GM12878 (cell line): ENCODE measurements at regions not wholly inside any gene's neighbourhood (a gene's known extent, or its start where the extent isn't known, plus 50 kb on each side); places are given as distances from the start of the nearest gene placed in this dataset.

Source experiments
- ATAC-seq: fragments of 200-7000 bp; cut with Tn5 transposase; 3 replicates; pipeline ENCODE4 v1.9.1; 2020; ENCODE audit warnings: mild to moderate bottlenecking, moderate library complexity
- BruUV-seq: library from RNA; stranded (reverse); fragments of 400-500 nt; replicated peaks from 2 replicates; lab custom pipeline; 2021; lab: Mats Ljungman, UMichigan
- CTCF ChIA-PET: fragments of 300-600 bp; sonication (Branson Sonifier 250); formaldehyde crosslinking; extraction: SDS; loops from one replicate; lab custom pipeline; 2021; ENCODE audit warnings: inconsistent platforms; lab: Yijun Ruan, JAX
- POLR2A ChIA-PET: fragments of 350-600 bp; formaldehyde crosslinking; extraction: SDS; loops from one replicate; lab custom pipeline; 2021; ENCODE audit warnings: inconsistent platforms; lab: Charles Lee
- RAD21 ChIA-PET: fragments of 300-600 bp; sonication (Branson Sonifier 250); formaldehyde crosslinking; loops from one replicate; lab custom pipeline; 2023; ENCODE audit warnings: antibody characterized with exemption; ENCODE audit not compliant: unreplicated experiment; lab: Charles Lee
- SMC1A ChIA-PET: fragments of 300-600 bp; sonication (Branson Sonifier 250); formaldehyde crosslinking; loops from one replicate; lab custom pipeline; 2023; ENCODE audit not compliant: unreplicated experiment, uncharacterized antibody; lab: Charles Lee
- DNase-seq: peaks from one replicate; pipeline ENCODE4 v3.0.0-alpha.2; 2011; ENCODE audit warnings: low read depth, low spot score
- FAIRE-seq: peaks from 3 replicates; lab custom pipeline; 2011; peaks lifted over from hg19 to GRCh38; lab: Jason Lieb, UNC
- H2AFZ ChIP-seq: 2 replicates; pipeline ENCODE4 v1.6.0; 2011; ENCODE audit warnings: low read depth, low read length, control low read depth; ENCODE audit not compliant: control insufficient read depth
- H3K27ac ChIP-seq: 2 replicates; pipeline ENCODE4 v1.5.1; 2011; ENCODE audit warnings: control low read depth; ENCODE audit not compliant: control insufficient read depth, insufficient read depth
- H3K27me3 ChIP-seq, 2 experiments: replicated peaks in 1 of 2; 2 replicates each; pipeline versions ENCODE4 v1.6.0 to v1.6.1; 2011; ENCODE audit warnings: low read length in 1 of 2; ENCODE audit not compliant: control insufficient read depth in 2 of 2, insufficient read depth in 2 of 2
- H3K36me3 ChIP-seq, 2 experiments: 2 replicates each; pipeline ENCODE4 v1.5.1; 2011; ENCODE audit warnings: low read length in 1 of 2; ENCODE audit not compliant: control insufficient read depth in 2 of 2, insufficient read depth in 2 of 2
- H3K4me1 ChIP-seq: 2 replicates; pipeline ENCODE4 v1.6.1; 2011; ENCODE audit warnings: mild to moderate bottlenecking, low read length, moderate library complexity, mixed read lengths; ENCODE audit not compliant: control insufficient read depth, insufficient read depth
- H3K4me2 ChIP-seq: 2 replicates; pipeline ENCODE4 v1.6.0; 2011; ENCODE audit warnings: control low read depth; ENCODE audit not compliant: control insufficient read depth, insufficient read depth
- H3K4me3 ChIP-seq: fragments of 200-600 bp; sonication (generic); 2 replicates; pipeline ENCODE4 v1.5.1; 2016
- H3K79me2 ChIP-seq: 2 replicates; pipeline ENCODE4 v1.6.0; 2011; ENCODE audit warnings: low read length; ENCODE audit not compliant: control insufficient read depth, insufficient read depth
- H3K9ac ChIP-seq: 2 replicates; pipeline ENCODE4 v1.8.0; 2011; ENCODE audit warnings: low read length, control low read depth, mixed read lengths; ENCODE audit not compliant: control insufficient read depth, insufficient read depth
- H3K9me3 ChIP-seq: replicated peaks from 3 replicates; pipeline ENCODE4 v1.5.1; 2011; ENCODE audit warnings: mild to moderate bottlenecking, low read length; ENCODE audit not compliant: control insufficient read depth, insufficient read depth
- H4K20me1 ChIP-seq: 2 replicates; pipeline ENCODE4 v1.6.0; 2011; ENCODE audit not compliant: control insufficient read depth, insufficient read depth
- CBX3 ChIP-seq: fragments of 200-600 bp; sonication (generic); IDR thresholded peaks from 2 replicates; pipeline ENCODE4 v1.6.1; 2016; ENCODE audit warnings: low read depth, borderline replicate concordance
- KLF5 ChIP-seq: fragments of 450-650 bp; IDR thresholded peaks from 2 replicates; pipeline ENCODE4 v1.6.1; 2014; ENCODE audit warnings: mild to moderate bottlenecking; ENCODE audit not compliant: partially characterized antibody
- LARP7 ChIP-seq: fragments of 450-650 bp; IDR thresholded peaks from 2 replicates; pipeline ENCODE4 v1.6.1; 2017; ENCODE audit warnings: mild to moderate bottlenecking
- NR2C1 ChIP-seq: fragments of 450-650 bp; IDR thresholded peaks from 2 replicates; pipeline ENCODE4 v1.6.1; 2017; ENCODE audit warnings: antibody characterized with exemption, mild to moderate bottlenecking, moderate library complexity
- POLR2AphosphoS5 ChIP-seq: IDR thresholded peaks from 2 replicates; pipeline ENCODE4 v1.6.1; 2011; ENCODE audit warnings: mild to moderate bottlenecking, low read length, inconsistent platforms
- TCF12 ChIP-seq: IDR thresholded peaks from 2 replicates; pipeline ENCODE4 v1.6.1; 2011; ENCODE audit warnings: low read depth, mild to moderate bottlenecking, low read length
- ZSCAN29 ChIP-seq: fragments of 450-650 bp; IDR thresholded peaks from 2 replicates; pipeline ENCODE4 v1.6.1; 2017; ENCODE audit warnings: mild to moderate bottlenecking, moderate library complexity
- WGBS: methylation state at CpG from one replicate; pipeline ENCODE4 v1.1.6; 2016; ENCODE audit warnings: low lambda C conversion rate; ENCODE audit not compliant: insufficient replicate concordance, insufficient coverage; ENCODE audit errors: missing lambda C conversion rate; 5-methylcytosine and 5-hydroxymethylcytosine counted together
- in situ Hi-C: fragments of 300-500 bp; cut with MboI; formaldehyde crosslinking; loops from 9 replicates; pipeline ENCODE4 v1.14.3; 2018; ENCODE audit warnings: mixed read lengths
- intact Hi-C: fragments of 100-400 bp; cut with micrococcal nuclease; formaldehyde crosslinking; loops from one replicate; pipeline ENCODE4 v1.14.2; 2022; ENCODE audit not compliant: unreplicated experiment
- TF ChIP-seq, protein P1 (sequence below): fragments of 450-650 bp; IDR thresholded peaks from 2 replicates; pipeline ENCODE4 v1.6.1; 2016; ENCODE audit warnings: mild to moderate bottlenecking

DNA sequence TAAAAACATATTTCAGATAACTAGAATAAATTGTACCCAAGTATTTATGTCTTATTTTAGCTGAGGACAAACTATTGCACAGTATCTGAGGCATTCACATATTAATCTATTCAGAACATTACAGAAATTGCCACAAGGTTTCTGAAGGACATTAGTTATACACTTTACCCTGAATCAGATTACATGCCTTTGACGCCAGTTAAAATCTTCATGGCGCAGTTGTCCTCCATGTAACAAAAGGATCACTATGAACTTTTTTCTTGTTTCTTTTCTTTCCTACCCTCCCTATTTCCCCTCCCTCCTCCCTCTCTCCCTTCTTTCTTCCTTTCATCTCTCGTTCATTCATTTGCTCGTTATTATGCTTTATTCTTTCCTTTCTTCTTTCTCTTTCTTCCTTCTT lies 176.6 kb upstream of the KITLG start:
- H4K20me1 ChIP-seq: no peaks in the 10 kb centered on the region
- H3K4me1 ChIP-seq: no peaks in the 10 kb centered on the region
- ChIA-PET POLR2A (no interaction called here), RAD21 (no interaction called here), CTCF (no interaction called here), SMC1A (no interaction called here)
- intact Hi-C loops (no loop called here), in situ Hi-C loops (no loop called here)
- WGBS: 33% methylated on average over 4 of the region's 4 CpGs
- ATAC-seq (no peak), FAIRE-seq (no peak), DNase-seq (no peak)
- no TSS peak for BruUV-seq
- no peak overlapping the region for H3K9ac ChIP-seq
- H3K4me3 ChIP-seq: no peak overlapping the region
- TF ChIP-seq ZSCAN29 (no peak), TCF12 (no peak), KLF5 (no peak)
- H3K36me3 ChIP-seq: no peaks in the 10 kb centered on the region
- H3K27ac ChIP-seq: no peak overlapping the region
- H3K4me2 ChIP-seq: no peak overlapping the region
- H2AFZ ChIP-seq: no peak overlapping the region
- no peaks in the 10 kb centered on the region for H3K9me3 ChIP-seq
- no peaks in the 10 kb centered on the region for H3K27me3 ChIP-seq
- H3K79me2 ChIP-seq: no peaks in the 10 kb centered on the region

DNA sequence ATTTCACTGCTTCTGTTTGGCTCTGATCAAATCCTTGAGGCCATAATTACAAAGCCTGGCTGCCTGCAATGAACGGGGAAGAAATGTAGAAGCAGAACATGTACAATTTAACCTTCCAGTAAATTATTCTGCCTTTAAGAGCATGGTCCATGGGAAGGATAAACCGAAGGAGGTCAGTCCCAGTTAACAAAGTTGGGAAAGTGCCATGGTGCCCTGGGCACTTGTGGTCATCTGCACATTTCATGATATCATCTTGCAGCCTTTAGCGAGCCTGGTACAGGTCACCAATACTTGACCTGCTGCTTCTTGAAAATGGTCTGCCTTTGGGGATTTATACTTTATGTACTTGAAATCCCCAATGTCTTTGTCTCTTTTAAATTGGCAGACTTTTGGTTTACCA lies 175.9 kb upstream of the KITLG start:
- Histone ChIP-seq H3K9me3 (no peaks in the 10 kb centered on the region), H3K4me3 (no peak overlapping the region), H3K27ac (no peak overlapping the region), H3K27me3 (no peaks in the 10 kb centered on the region), H3K9ac (no peak overlapping the region), H3K79me2 (no peaks in the 10 kb centered on the region), H4K20me1 (no peaks in the 10 kb centered on the region), H3K4me1 (no peaks in the 10 kb centered on the region), H3K4me2 (no peak overlapping the region), H2AFZ (no peak overlapping the region), H3K36me3 (no peaks in the 10 kb centered on the region)
- BruUV-seq: no TSS peak
- ChIA-PET CTCF (no interaction called here), RAD21 (no interaction called here), SMC1A (no interaction called here), POLR2A (no interaction called here)
- intact Hi-C loops: no loop called here
- no peak for FAIRE-seq
- no peak for ATAC-seq
- 18% methylated on average over 3 of the region's 3 CpGs for WGBS
- TF ChIP-seq, protein P1, sequence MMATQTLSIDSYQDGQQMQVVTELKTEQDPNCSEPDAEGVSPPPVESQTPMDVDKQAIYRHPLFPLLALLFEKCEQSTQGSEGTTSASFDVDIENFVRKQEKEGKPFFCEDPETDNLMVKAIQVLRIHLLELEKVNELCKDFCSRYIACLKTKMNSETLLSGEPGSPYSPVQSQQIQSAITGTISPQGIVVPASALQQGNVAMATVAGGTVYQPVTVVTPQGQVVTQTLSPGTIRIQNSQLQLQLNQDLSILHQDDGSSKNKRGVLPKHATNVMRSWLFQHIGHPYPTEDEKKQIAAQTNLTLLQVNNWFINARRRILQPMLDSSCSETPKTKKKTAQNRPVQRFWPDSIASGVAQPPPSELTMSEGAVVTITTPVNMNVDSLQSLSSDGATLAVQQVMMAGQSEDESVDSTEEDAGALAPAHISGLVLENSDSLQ: no peak
- TF ChIP-seq NR2C1: no peak
- no peak for TF ChIP-seq POLR2AphosphoS5
- TF ChIP-seq CBX3: no peak
- TF ChIP-seq LARP7: no peak
- in situ Hi-C loops: no loop called here
- DNase-seq: no peak
